Upper lobe of left lung (tissue), 6 donors: ENCODE measurements at regions not wholly inside any gene's neighbourhood (a gene's known extent, or its start where the extent isn't known, plus 50 kb on each side); places are given as distances from the start of the nearest gene placed in this dataset.

Experiments
- ATAC-seq, 2 donors: fragments of 200-7000 bp; cut with Tn5 transposase; one replicate each; pipeline ENCODE4 v1.9.1; 2022; ENCODE audit warnings: mild to moderate bottlenecking in 2 of 2, moderate library complexity in 2 of 2; ENCODE audit not compliant: low FRiP score in 2 of 2
- DNase-seq, 2 donors: peaks; one replicate each; pipeline ENCODE4 v3.0.0-alpha.2; 2019 to 2020
- H3K27ac ChIP-seq, 4 donors: fragments of 200-600 bp; sonication (generic); one replicate each; pipeline ENCODE4 v1.5.1; 2016 to 2019
- H3K27me3 ChIP-seq, 4 donors: fragments of 200-600 bp; sonication (generic); one replicate each; pipeline ENCODE4 v1.5.1; 2017 to 2019
- H3K36me3 ChIP-seq, 4 donors: fragments of 200-600 bp; sonication (generic); one replicate each; pipeline ENCODE4 v1.5.1; 2016 to 2019
- H3K4me1 ChIP-seq, 4 donors: fragments of 200-600 bp; sonication (generic); one replicate each; pipeline ENCODE4 v1.5.1; 2018 to 2019
- H3K4me3 ChIP-seq, 4 donors: fragments of 200-600 bp; sonication (generic); one replicate each; pipeline ENCODE4 v1.5.1; 2017 to 2019; ENCODE audit warnings: mild to moderate bottlenecking in 2 of 4, moderate library complexity in 1 of 4
- H3K9me3 ChIP-seq, 4 donors: fragments of 200-600 bp; sonication (generic); one replicate each; pipeline ENCODE4 v1.5.1; 2018 to 2019
- CTCF ChIP-seq, 6 experiments: fragments of 450-650 bp in 4 of 6; fragments of 200-600 bp in 2 of 6; sonication (generic) in 2 of 6; IDR thresholded peaks; one replicate each; pipeline ENCODE4 v1.5.1; 2016 to 2019; ENCODE audit warnings: antibody characterized with exemption in 6 of 6
- EP300 ChIP-seq, 4 donors: sonication (generic); formaldehyde crosslinking; IDR thresholded peaks; one replicate each; pipeline ENCODE4 v1.5.1; 2017; ENCODE audit warnings: antibody characterized with exemption in 4 of 4, control low read depth in 2 of 4
- POLR2A ChIP-seq, 4 donors: fragments of 450-650 bp; IDR thresholded peaks; one replicate each; pipeline ENCODE4 v1.5.1; 2016 to 2017; ENCODE audit warnings: antibody characterized with exemption in 4 of 4, mild to moderate bottlenecking in 2 of 4
- POLR2AphosphoS5 ChIP-seq, 2 donors: sonication (generic); formaldehyde crosslinking; IDR thresholded peaks; one replicate each; pipeline ENCODE4 v1.5.1; 2017; ENCODE audit warnings: antibody characterized with exemption in 2 of 2
- WGBS, 2 donors: methylation state at CpG; one replicate each; pipeline ENCODE4 v1.1.5; 2017 to 2018; 5-methylcytosine and 5-hydroxymethylcytosine counted together
- donor health status: DM: no; HTN: no; CAD: no; lungs with moderate emphysema.
- donor health status: DM: no; HTN: yes; CAD: no; lungs with severe emphysema.

GRCh38 chr4:183842129-183842528, 63.0 kb upstream of the STOX2 start:
- DNase-seq, result no peak
- Histone ChIP-seq H3K27me3 (no peaks in the 10 kb centered on the region), H3K4me1 (no peaks in the 10 kb centered on the region), H3K36me3 (no peaks in the 10 kb centered on the region), H3K27ac (no peak overlapping the region), H3K4me3 (no peak overlapping the region), H3K9me3 (no peaks in the 10 kb centered on the region)
- no peak for TF ChIP-seq POLR2AphosphoS5 (IDR thresholded peaks at IDR 0.05)
- TF ChIP-seq EP300 (IDR thresholded peaks at IDR 0.05), result no peak
- TF ChIP-seq POLR2A (IDR thresholded peaks at IDR 0.05), result no peak
- TF ChIP-seq CTCF (IDR thresholded peaks at IDR 0.05), result no peak
- no peak for ATAC-seq
- 82 to 86% methylated on average over 3 of the region's 3 CpGs for WGBS, 2 donors

GRCh38 chr4:183843248-183843671, 61.8 kb upstream of the STOX2 start:
- ATAC-seq (no peak), DNase-seq (no peak)
- H3K4me3 ChIP-seq, result no peak overlapping the region
- H3K27ac ChIP-seq, result no peak overlapping the region
- H3K36me3 ChIP-seq, result no peaks in the 10 kb centered on the region
- H3K9me3 ChIP-seq, result no peaks in the 10 kb centered on the region
- 74 to 82% methylated on average over 7 of the region's 7 CpGs for WGBS, 2 donors
- TF ChIP-seq POLR2AphosphoS5 (IDR thresholded peaks at IDR 0.05) (peak in 1 of 2 donors; percentile 28), POLR2A (IDR thresholded peaks at IDR 0.05) (no peak), EP300 (IDR thresholded peaks at IDR 0.05) (no peak)
- no peaks in the 10 kb centered on the region for H3K4me1 ChIP-seq
- no peaks in the 10 kb centered on the region for H3K27me3 ChIP-seq

- Histone ChIP-seq H3K36me3 (no peaks in the 10 kb centered on the region), H3K27me3 (no peaks in the 10 kb centered on the region), H3K4me1 (peaks cover 0 to 6% (median 0%) of the 10 kb centered on the region in 4 donors), H3K9me3 (no peaks in the 10 kb centered on the region), H3K4me3 (no peak overlapping the region), H3K27ac (no peak overlapping the region)
- no peak for TF ChIP-seq POLR2A (IDR thresholded peaks at IDR 0.05)
- TF ChIP-seq POLR2AphosphoS5 (IDR thresholded peaks at IDR 0.05), result no peak
- DNase-seq, result no peak
- ATAC-seq, result no peak
Measured at GRCh38 chr4:183846951-183847350, 58.2 kb upstream of the STOX2 start.

- peaks cover 0 to 6% (median 0%) of the 10 kb centered on the region in 4 donors for H3K4me1 ChIP-seq
- H3K27ac ChIP-seq, result no peak overlapping the region
- H3K9me3 ChIP-seq, result no peaks in the 10 kb centered on the region
- 61 to 70% methylated on average over 3 of the region's 3 CpGs for WGBS, 2 donors
- TF ChIP-seq EP300 (IDR thresholded peaks at IDR 0.05), result no peak
- no peak for TF ChIP-seq CTCF (IDR thresholded peaks at IDR 0.05)
- TF ChIP-seq POLR2A (IDR thresholded peaks at IDR 0.05), result no peak
- TF ChIP-seq POLR2AphosphoS5 (IDR thresholded peaks at IDR 0.05), result no peak
- ATAC-seq, result no peak
- H3K27me3 ChIP-seq, result no peaks in the 10 kb centered on the region
- no peak overlapping the region for H3K4me3 ChIP-seq
- no peaks in the 10 kb centered on the region for H3K36me3 ChIP-seq
- DNase-seq, result no peak
Measured at GRCh38 chr4:183848805-183849204, 56.3 kb upstream of the STOX2 start.

GRCh38 chr4:183852910-183853547, 52.1 kb upstream of the STOX2 start:
- peaks cover 0 to 6% (median 0%) of the 10 kb centered on the region in 4 donors for H3K4me1 ChIP-seq
- no peak overlapping the region for H3K27ac ChIP-seq
- TF ChIP-seq POLR2AphosphoS5 (IDR thresholded peaks at IDR 0.05) (no peak), EP300 (IDR thresholded peaks at IDR 0.05) (no peak)
- no peak for ATAC-seq
- H3K4me3 ChIP-seq, result no peak overlapping the region
- DNase-seq, result no peak
- no peaks in the 10 kb centered on the region for H3K9me3 ChIP-seq
- H3K36me3 ChIP-seq, result no peaks in the 10 kb centered on the region
- WGBS, 2 donors, result 79 to 81% methylated on average over 10 of the region's 10 CpGs
- no peaks in the 10 kb centered on the region for H3K27me3 ChIP-seq

GRCh38 chr4:183853548-183853940, 51.6 kb upstream of the STOX2 start:
- H3K27ac ChIP-seq, result no peak overlapping the region
- H3K4me1 ChIP-seq, result peaks cover 0 to 6% (median 0%) of the 10 kb centered on the region in 4 donors
- no peak for TF ChIP-seq CTCF (IDR thresholded peaks at IDR 0.05)
- no peak for TF ChIP-seq POLR2A (IDR thresholded peaks at IDR 0.05)
- TF ChIP-seq EP300 (IDR thresholded peaks at IDR 0.05), result no peak
- H3K27me3 ChIP-seq, result no peaks in the 10 kb centered on the region
- H3K36me3 ChIP-seq, result no peaks in the 10 kb centered on the region
- DNase-seq, result no peak
- no peak for ATAC-seq
- no peak overlapping the region for H3K4me3 ChIP-seq
- no peaks in the 10 kb centered on the region for H3K9me3 ChIP-seq
- 43 to 72% methylated on average over 5 of the region's 5 CpGs for WGBS, 2 donors
